ENCODE measurements at regions not wholly inside any gene's neighbourhood (a gene's known extent, or its start where the extent isn't known, plus 50 kb on each side); places are given as distances from the start of the nearest gene placed in this dataset.

DNA sequence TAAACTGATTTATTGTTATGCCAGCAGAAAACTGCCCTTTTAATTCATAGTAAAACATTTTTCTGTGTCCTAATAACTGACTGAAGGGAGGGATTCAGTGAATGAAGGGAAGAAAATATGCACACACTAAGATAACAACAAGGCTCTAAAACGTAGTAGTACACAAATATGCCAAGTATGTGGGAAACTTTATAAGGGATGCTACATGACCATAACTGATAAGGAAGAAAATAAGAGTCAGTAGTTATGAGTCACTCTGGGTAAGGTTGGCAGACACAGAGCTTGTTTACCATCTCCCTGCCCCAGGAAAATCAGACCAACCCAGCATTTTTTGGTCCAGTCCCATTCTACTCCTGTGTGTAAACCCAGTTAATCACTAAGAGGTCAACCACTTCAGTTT lies 124.2 kb downstream of the RPRM start:
- H3K79me2 ChIP-seq (ENCODE audit: insufficient read depth, low read length) = no peaks in the 10 kb centered on the region
- no peak overlapping the region for H3K27ac ChIP-seq (ENCODE audit: low read depth, low read length)
- TF ChIP-seq, protein P1, sequence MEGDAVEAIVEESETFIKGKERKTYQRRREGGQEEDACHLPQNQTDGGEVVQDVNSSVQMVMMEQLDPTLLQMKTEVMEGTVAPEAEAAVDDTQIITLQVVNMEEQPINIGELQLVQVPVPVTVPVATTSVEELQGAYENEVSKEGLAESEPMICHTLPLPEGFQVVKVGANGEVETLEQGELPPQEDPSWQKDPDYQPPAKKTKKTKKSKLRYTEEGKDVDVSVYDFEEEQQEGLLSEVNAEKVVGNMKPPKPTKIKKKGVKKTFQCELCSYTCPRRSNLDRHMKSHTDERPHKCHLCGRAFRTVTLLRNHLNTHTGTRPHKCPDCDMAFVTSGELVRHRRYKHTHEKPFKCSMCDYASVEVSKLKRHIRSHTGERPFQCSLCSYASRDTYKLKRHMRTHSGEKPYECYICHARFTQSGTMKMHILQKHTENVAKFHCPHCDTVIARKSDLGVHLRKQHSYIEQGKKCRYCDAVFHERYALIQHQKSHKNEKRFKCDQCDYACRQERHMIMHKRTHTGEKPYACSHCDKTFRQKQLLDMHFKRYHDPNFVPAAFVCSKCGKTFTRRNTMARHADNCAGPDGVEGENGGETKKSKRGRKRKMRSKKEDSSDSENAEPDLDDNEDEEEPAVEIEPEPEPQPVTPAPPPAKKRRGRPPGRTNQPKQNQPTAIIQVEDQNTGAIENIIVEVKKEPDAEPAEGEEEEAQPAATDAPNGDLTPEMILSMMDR (IDR thresholded peaks at IDR 0.05; ENCODE audit: extremely low read depth, low read depth, low read length) = no peak
- no peaks in the 10 kb centered on the region for H3K27me3 ChIP-seq (ENCODE audit: insufficient read depth, low read length)
- no peaks in the 10 kb centered on the region for H3K36me3 ChIP-seq (ENCODE audit: insufficient read depth, low read length)
- H4K20me1 ChIP-seq (ENCODE audit: insufficient read depth, low read length) = no peaks in the 10 kb centered on the region
- H2AFZ ChIP-seq (ENCODE audit: low read length) = no peak overlapping the region
- H3K4me1 ChIP-seq (ENCODE audit: insufficient read depth, low read length) = no peaks in the 10 kb centered on the region
- H3K4me3 ChIP-seq (ENCODE audit: insufficient read depth, low read length) = no peak overlapping the region
- H3K4me2 ChIP-seq (ENCODE audit: insufficient read depth, low read length) = no peak overlapping the region
- peaks cover 3% of the 10 kb centered on the region for H3K9me3 ChIP-seq (ENCODE audit: low read depth, low read length)
- no peak for DNase-seq (ENCODE audit: insufficient read length, low spot score, missing footprints)

DNA sequence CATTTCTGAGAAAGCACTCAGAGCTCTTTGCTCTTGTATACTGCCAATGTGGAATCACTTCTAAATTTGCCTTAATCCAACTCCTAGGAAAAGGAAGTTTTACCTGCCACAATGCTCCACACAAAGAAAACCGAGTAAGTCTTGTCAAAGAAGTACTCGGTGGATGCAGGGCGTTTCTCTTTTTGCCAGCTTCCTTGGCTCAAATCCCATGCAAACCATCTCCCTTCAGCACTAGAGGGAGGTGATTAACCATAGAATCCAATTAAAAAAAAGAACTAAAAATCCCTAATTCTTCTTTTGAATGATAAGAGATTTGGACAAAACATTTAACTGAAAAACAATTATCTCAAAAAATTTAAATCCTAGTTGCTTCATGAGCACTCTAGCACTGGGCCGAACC lies 129.0 kb downstream of the RPRM start:
- Histone ChIP-seq H3K4me1 (ENCODE audit: insufficient read depth, low read length) (no peaks in the 10 kb centered on the region), H3K36me3 (ENCODE audit: insufficient read depth, low read length) (no peaks in the 10 kb centered on the region), H4K20me1 (ENCODE audit: insufficient read depth, low read length) (no peaks in the 10 kb centered on the region), H2AFZ (ENCODE audit: low read length) (no peak overlapping the region), H3K9me3 (ENCODE audit: low read depth, low read length) (peaks cover 3% of the 10 kb centered on the region), H3K27me3 (ENCODE audit: insufficient read depth, low read length) (no peaks in the 10 kb centered on the region), H3K27ac (ENCODE audit: low read depth, low read length) (no peak overlapping the region), H3K79me2 (ENCODE audit: insufficient read depth, low read length) (no peaks in the 10 kb centered on the region), H3K4me2 (ENCODE audit: insufficient read depth, low read length) (no peak overlapping the region), H3K4me3 (ENCODE audit: insufficient read depth, low read length) (no peak overlapping the region)
- DNase-seq (ENCODE audit: insufficient read length, low spot score, missing footprints) = no peak
- TF ChIP-seq, protein P1 (IDR thresholded peaks at IDR 0.05; ENCODE audit: extremely low read depth, low read depth, low read length) = no peak

DNA sequence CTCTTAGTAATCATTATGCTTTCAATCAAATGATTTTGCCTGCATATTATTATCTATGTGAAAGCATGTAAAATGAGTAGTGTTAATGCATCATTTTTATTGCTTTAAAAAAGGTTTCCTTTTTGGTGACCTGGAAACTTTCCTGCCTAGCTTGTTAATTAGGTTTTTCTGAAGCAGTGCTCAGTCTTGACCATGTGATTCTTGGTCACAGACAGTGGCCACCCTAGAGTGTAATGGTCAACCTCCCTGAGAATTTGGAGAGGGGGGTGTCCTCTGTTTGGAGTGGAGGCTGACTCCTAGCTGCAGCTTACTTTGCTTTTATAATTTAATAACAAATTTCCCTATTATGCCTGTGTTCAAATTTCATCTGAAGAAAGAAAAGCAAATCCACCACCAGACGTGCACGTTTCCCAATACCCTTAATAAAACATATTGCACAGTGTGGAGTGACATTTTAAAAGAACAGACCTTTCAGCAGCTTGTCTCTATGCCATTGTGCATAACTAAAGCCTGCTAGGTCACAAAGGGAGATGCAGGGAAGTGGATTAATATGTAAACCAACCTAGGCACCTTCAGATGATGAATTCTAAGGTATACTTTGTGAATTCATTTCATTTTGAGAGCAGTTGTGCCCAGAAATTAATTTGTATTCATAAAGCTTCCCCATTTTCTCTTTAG lies 130.6 kb downstream of the RPRM start:
- no peaks in the 10 kb centered on the region for H3K27me3 ChIP-seq (ENCODE audit: insufficient read depth, low read length)
- DNase-seq (ENCODE audit: insufficient read length, low spot score, missing footprints) = no peak
- no peaks in the 10 kb centered on the region for H3K36me3 ChIP-seq (ENCODE audit: insufficient read depth, low read length)
- H3K4me3 ChIP-seq (ENCODE audit: insufficient read depth, low read length) = no peak overlapping the region
- TF ChIP-seq, protein P1 (IDR thresholded peaks at IDR 0.05; ENCODE audit: extremely low read depth, low read depth, low read length) = no peak
- no peaks in the 10 kb centered on the region for H3K9me3 ChIP-seq (ENCODE audit: low read depth, low read length)
- H3K27ac ChIP-seq (ENCODE audit: low read depth, low read length) = no peak overlapping the region
- no peaks in the 10 kb centered on the region for H3K4me1 ChIP-seq (ENCODE audit: insufficient read depth, low read length)
- H3K79me2 ChIP-seq (ENCODE audit: insufficient read depth, low read length) = no peaks in the 10 kb centered on the region
- no peak overlapping the region for H2AFZ ChIP-seq (ENCODE audit: low read length)
- no peaks in the 10 kb centered on the region for H4K20me1 ChIP-seq (ENCODE audit: insufficient read depth, low read length)
- H3K4me2 ChIP-seq (ENCODE audit: insufficient read depth, low read length) = no peak overlapping the region

DNA sequence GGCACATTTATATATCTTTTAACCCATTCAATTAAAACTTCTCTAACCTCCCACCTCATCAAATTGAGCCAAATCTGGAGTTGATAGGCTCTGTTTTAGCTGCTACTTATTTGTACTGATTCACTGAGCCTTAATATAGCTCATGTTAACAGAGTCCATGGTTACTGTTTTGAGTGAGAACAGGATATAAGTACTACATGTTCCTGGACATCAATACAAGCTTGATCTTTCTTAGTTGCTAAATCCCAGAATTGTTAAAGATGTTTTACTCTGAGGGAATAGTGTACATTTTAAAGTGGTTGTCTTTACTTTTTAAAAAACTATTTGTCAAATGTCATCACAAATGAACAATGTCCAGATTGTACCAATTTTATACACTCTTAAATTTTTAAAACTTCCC lies 157.7 kb downstream of the RPRM start:
- no peak overlapping the region for H3K27ac ChIP-seq (ENCODE audit: low read depth, low read length)
- TF ChIP-seq, protein P1 (IDR thresholded peaks at IDR 0.05; ENCODE audit: extremely low read depth, low read depth, low read length) = no peak
- H3K4me3 ChIP-seq (ENCODE audit: insufficient read depth, low read length) = no peak overlapping the region
- no peaks in the 10 kb centered on the region for H4K20me1 ChIP-seq (ENCODE audit: insufficient read depth, low read length)
- no peak overlapping the region for H2AFZ ChIP-seq (ENCODE audit: low read length)
- no peaks in the 10 kb centered on the region for H3K36me3 ChIP-seq (ENCODE audit: insufficient read depth, low read length)
- DNase-seq (ENCODE audit: insufficient read length, low spot score, missing footprints) = no peak
- no peak overlapping the region for H3K4me2 ChIP-seq (ENCODE audit: insufficient read depth, low read length)
- no peaks in the 10 kb centered on the region for H3K9me3 ChIP-seq (ENCODE audit: low read depth, low read length)
- no peaks in the 10 kb centered on the region for H3K79me2 ChIP-seq (ENCODE audit: insufficient read depth, low read length)
- no peaks in the 10 kb centered on the region for H3K4me1 ChIP-seq (ENCODE audit: insufficient read depth, low read length)
- H3K27me3 ChIP-seq (ENCODE audit: insufficient read depth, low read length) = no peaks in the 10 kb centered on the region

All from osteoblast (primary cell).